HCT116 (cell line): ENCODE measurements at regions not wholly inside any gene's neighbourhood (a gene's known extent, or its start where the extent isn't known, plus 50 kb on each side); places are given as distances from the start of the nearest gene placed in this dataset.

ENCODE experiments used
- ATAC-seq: fragments of 200-7000 bp; cut with Tn5 transposase; 2 replicates; pipeline ENCODE4 v1.9.1; 2020; ENCODE audit warnings: mild to moderate bottlenecking, moderate library complexity
- BruUV-seq: library from RNA; stranded (reverse); fragments of 400-500 nt; replicated peaks from 2 replicates; lab custom pipeline; 2021; lab: Mats Ljungman, UMichigan
- CTCF ChIA-PET: fragments of 300-600 bp; sonication (Branson Sonifier 250); formaldehyde crosslinking; loops from one replicate; lab custom pipeline; 2021; ENCODE audit warnings: antibody characterized with exemption; lab: Charles Lee
- POLR2A ChIA-PET: fragments of 300-600, 350-600 bp; sonication (Branson Sonifier 250); formaldehyde crosslinking; loops from one replicate; lab custom pipeline; 2021; ENCODE audit warnings: antibody characterized with exemption; lab: Charles Lee
- RAD21 ChIA-PET, 2 experiments: fragments of 300-600 bp; sonication (Branson Sonifier 250); formaldehyde crosslinking; loops; one replicate each; lab custom pipeline; 2023; ENCODE audit warnings: low total read pairs in 2 of 2; ENCODE audit not compliant: uncharacterized antibody in 2 of 2, unreplicated experiment in 2 of 2, low non-redundant PET in 1 of 2; lab: Charles Lee
- DNase-seq: peaks from one replicate; pipeline ENCODE4 v3.0.0-alpha.2; 2010; ENCODE audit warnings: low read depth, low spot score
- H2AFZ ChIP-seq: fragments of 200-600 bp; shearing (Covaris generic), sonication (generic); 2 replicates; pipeline ENCODE4 v1.6.1; 2017; ENCODE audit warnings: low read depth, mixed run types, mixed read lengths, antibody characterized with exemption, low read length; ENCODE audit not compliant: poor library complexity, severe bottlenecking
- H3K27ac ChIP-seq: 2 replicates; pipeline ENCODE4 v1.5.1; 2012; ENCODE audit warnings: low read depth, low read length
- H3K27me3 ChIP-seq: fragments of 200-600 bp; sonication (generic); 2 replicates; pipeline ENCODE4 v1.6.1; 2016; ENCODE audit warnings: mixed run types, low read length, mixed read lengths; ENCODE audit not compliant: insufficient read depth
- H3K36me3 ChIP-seq, 2 experiments: fragments of 200-500 bp in 1 of 2; fragments of 200-600 bp in 1 of 2; sonication (Bioruptor generic) in 1 of 2; sonication (generic) in 1 of 2; 2 replicates each; pipeline versions ENCODE4 v1.5.1 to v1.6.1; 2014 to 2016; ENCODE audit warnings: low read length in 2 of 2, inconsistent platforms in 1 of 2, mixed read lengths in 1 of 2, mixed run types in 1 of 2; ENCODE audit not compliant: insufficient read depth in 2 of 2, control insufficient read depth in 1 of 2
- H3K4me1 ChIP-seq, 2 experiments: fragments of 200-600 bp in 1 of 2; sonication (generic) in 1 of 2; 2 replicates each; pipeline versions ENCODE4 v1.5.1 to v1.6.1; 2012 to 2017; ENCODE audit warnings: low read length in 2 of 2, inconsistent platforms in 1 of 2, mild to moderate bottlenecking in 1 of 2, mixed read lengths in 1 of 2, mixed run types in 1 of 2, moderate library complexity in 1 of 2; ENCODE audit not compliant: insufficient read depth in 2 of 2, control insufficient read depth in 1 of 2
- H3K4me2 ChIP-seq: fragments of 200-600 bp; sonication (generic); 2 replicates; pipeline ENCODE4 v1.6.1; 2017; ENCODE audit warnings: mixed run types, low read length, mixed read lengths
- H3K4me3 ChIP-seq, 2 experiments: fragments of 200-600 bp in 1 of 2; sonication (generic) in 1 of 2; replicated peaks in 1 of 2; 2 replicates each; pipeline ENCODE4 v1.5.1; 2011 to 2016; ENCODE audit warnings: low read length in 2 of 2, control low read depth in 1 of 2, low read depth in 1 of 2, mild to moderate bottlenecking in 1 of 2, mixed read lengths in 1 of 2, mixed run types in 1 of 2
- H3K79me2 ChIP-seq: fragments of 200-600 bp; sonication (generic); 2 replicates; pipeline ENCODE4 v1.6.1; 2017; ENCODE audit warnings: mild to moderate bottlenecking, mixed run types, low read length, moderate library complexity, mixed read lengths; ENCODE audit not compliant: insufficient read depth
- H3K9ac ChIP-seq: fragments of 200-600 bp; sonication (generic); 2 replicates; pipeline ENCODE4 v1.6.1; 2016; ENCODE audit warnings: low read length, mixed read lengths
- H3K9me2 ChIP-seq: fragments of 200-600 bp; sonication (generic), shearing (Covaris generic); 2 replicates; pipeline ENCODE4 v1.6.1; 2017; ENCODE audit warnings: mixed run types, mild to moderate bottlenecking, moderate library complexity; ENCODE audit not compliant: insufficient read depth
- H3K9me3 ChIP-seq, 2 experiments: fragments of 200-500 bp in 1 of 2; fragments of 200-600 bp in 1 of 2; sonication (Bioruptor generic) in 1 of 2; sonication (generic) in 1 of 2; 2 replicates each; pipeline ENCODE4 v1.6.1; 2014 to 2017; ENCODE audit warnings: low read length in 2 of 2, mixed read lengths in 2 of 2, inconsistent platforms in 1 of 2, low read depth in 1 of 2, mild to moderate bottlenecking in 1 of 2, mixed run types in 1 of 2, moderate library complexity in 1 of 2; ENCODE audit not compliant: control insufficient read depth in 1 of 2, insufficient read depth in 1 of 2
- H4K20me1 ChIP-seq: fragments of 200-600 bp; sonication (generic), shearing (Covaris generic); 2 replicates; pipeline ENCODE4 v1.6.1; 2017; ENCODE audit warnings: mixed run types, mild to moderate bottlenecking, moderate library complexity; ENCODE audit not compliant: insufficient read depth
- ATF3 ChIP-seq: IDR thresholded peaks from 2 replicates; pipeline ENCODE4 v1.6.1; 2012
- CBX3 ChIP-seq: IDR thresholded peaks from 2 replicates; pipeline ENCODE4 v1.6.1; 2012; ENCODE audit warnings: low read depth
- ELF1 ChIP-seq: IDR thresholded peaks from 2 replicates; pipeline ENCODE4 v1.6.1; 2012; ENCODE audit warnings: low read depth, borderline replicate concordance
- EZH2phosphoT487 ChIP-seq: fragments of 200-600 bp; IDR thresholded peaks from 2 replicates; pipeline ENCODE4 v1.6.1; 2018; ENCODE audit warnings: antibody characterized with exemption, borderline replicate concordance
- FOSL1 ChIP-seq: IDR thresholded peaks from 2 replicates; pipeline ENCODE4 v1.6.1; 2012; ENCODE audit warnings: low read depth
- JUND ChIP-seq: IDR thresholded peaks from 2 replicates; pipeline ENCODE4 v1.6.1; 2012
- POLR2A ChIP-seq: IDR thresholded peaks from 2 replicates; pipeline ENCODE4 v1.7.0; 2011; ENCODE audit warnings: borderline replicate concordance; ENCODE audit not compliant: insufficient read depth, insufficient read length; ENCODE audit errors: extremely low read depth
- POLR2AphosphoS5 ChIP-seq: IDR thresholded peaks from 2 replicates; pipeline ENCODE4 v1.6.1; 2011; ENCODE audit warnings: mild to moderate bottlenecking, low read depth, low read length, moderate library complexity
- RAD21 ChIP-seq: IDR thresholded peaks from 2 replicates; pipeline ENCODE4 v1.6.1; 2012; ENCODE audit warnings: low read depth, mild to moderate bottlenecking
- SIN3A ChIP-seq: IDR thresholded peaks from 2 replicates; pipeline ENCODE4 v1.6.1; 2012; ENCODE audit warnings: low read depth
- SP1 ChIP-seq: IDR thresholded peaks from 2 replicates; pipeline ENCODE4 v1.6.1; 2012; ENCODE audit warnings: low read depth
- TCF7L2 ChIP-seq: IDR thresholded peaks from 2 replicates; pipeline ENCODE4 v1.7.0; 2011; ENCODE audit warnings: borderline replicate concordance, inconsistent platforms; ENCODE audit not compliant: insufficient read depth, insufficient read length; ENCODE audit errors: extremely low read depth
- YY1 ChIP-seq: IDR thresholded peaks from 2 replicates; pipeline ENCODE4 v1.6.1; 2011; ENCODE audit warnings: low read length, low read depth, moderate library complexity, mild to moderate bottlenecking; ENCODE audit not compliant: insufficient replicate concordance; ENCODE audit errors: extremely low read depth
- ZFX ChIP-seq: fragments of 450-650 bp; IDR thresholded peaks from 2 replicates; pipeline ENCODE4 v1.6.1; 2017
- intact Hi-C: fragments of 100-400 bp; cut with micrococcal nuclease; formaldehyde crosslinking; loops from 2 replicates; pipeline ENCODE4 v1.10.0; 2022

- intact Hi-C loops = no loop called here
- peak overlapping the region; percentile 4; the same call in 1 of the 2 replicates for H3K9ac ChIP-seq
Observed at GRCh38 chr10:3226960-3227744, 54.6 kb upstream of the PITRM1 start.

GRCh38 chr10:3225561-3225960 is 53.0 kb upstream of the PITRM1 start:
- intact Hi-C loops = no loop called here
- TF ChIP-seq ZFX = no peak
- TF ChIP-seq RAD21 = no peak
- no peak for TF ChIP-seq POLR2AphosphoS5
- no peak for TF ChIP-seq ELF1
- TF ChIP-seq TCF7L2 = no peak
- TF ChIP-seq SIN3A = no peak
- no peak for TF ChIP-seq POLR2A
- no peak for TF ChIP-seq CBX3
- no peak for TF ChIP-seq YY1
- no peak for TF ChIP-seq JUND
- TF ChIP-seq ATF3 = no peak
- TF ChIP-seq, all 23 proteins: peak for 0
- CTCF ChIA-PET = interaction anchor here (1.0 kb wide), 1 partner anchor 32 kb away, joined by 3 read pairs; no protein-coding TSS in a partner anchor

More at GRCh38 chr10:3226960-3227744, 54.6 kb upstream of the PITRM1 start:
- H4K20me1 ChIP-seq = no peaks in the 10 kb centered on the region
- H3K9me3 ChIP-seq = no peaks in the 10 kb centered on the region
- peaks cover 21% of the 10 kb centered on the region; the same call in 1 of the 2 replicates for H3K27me3 ChIP-seq
- H2AFZ ChIP-seq = peak overlapping the region; percentile 4
- H3K79me2 ChIP-seq = no peaks in the 10 kb centered on the region
- peak; percentile 70; the same call in 1 of the 2 replicates for TF ChIP-seq FOSL1
- TF ChIP-seq SP1 = peak; percentile 38; the same call in 1 of the 2 replicates
- TF ChIP-seq CBX3 = peak; percentile 50; the same call in 1 of the 2 replicates
- no peak for TF ChIP-seq POLR2AphosphoS5
- peak; percentile 57; the same call in 1 of the 2 replicates for TF ChIP-seq JUND
- no peak for TF ChIP-seq EZH2phosphoT487
- peak overlapping the region; percentile 63 for H3K4me2 ChIP-seq
- ChIA-PET POLR2A (interaction anchor here (0.8 to 0.9 kb wide), 2 partner anchors 557 to 558 kb away, joined by 3 to 5 read pairs; partner anchors contain the start of gene KLF6), CTCF (interaction anchor here (1.4 kb wide), 1 partner anchor 29 kb away, joined by 5 read pairs; no protein-coding TSS in a partner anchor), RAD21 (interaction anchor here in 1 of 2 experiments (0.5 kb wide), 1 partner anchor 771 kb away, joined by 3 read pairs; no protein-coding TSS in a partner anchor)
- H3K36me3 ChIP-seq = no peaks in the 10 kb centered on the region
- H3K4me1 ChIP-seq = peaks cover 20 to 21% of the 10 kb centered on the region in 2 experiments
- no TSS peak for BruUV-seq
- ATAC-seq (peak; percentile 91), DNase-seq (peak; percentile 60)
- no peaks in the 10 kb centered on the region for H3K9me2 ChIP-seq
- H3K27ac ChIP-seq = peak overlapping the region; percentile 24; the same call in 1 of the 2 replicates
- peak overlapping the region in 1 of 2 experiments; percentile 12; a peak in 2 of 4 replicates for H3K4me3 ChIP-seq

More at GRCh38 chr10:3225561-3225960, 53.0 kb upstream of the PITRM1 start:
- H3K36me3 ChIP-seq = no peaks in the 10 kb centered on the region
- H3K4me1 ChIP-seq = peaks cover 20 to 21% of the 10 kb centered on the region in 2 experiments
- RAD21 ChIA-PET = no interaction called here
- H3K27me3 ChIP-seq = peaks cover 21% of the 10 kb centered on the region; the same call in 1 of the 2 replicates
- H2AFZ ChIP-seq = no peak overlapping the region
- no peak overlapping the region for H3K4me3 ChIP-seq
- no TSS peak for BruUV-seq
- H3K9me3 ChIP-seq = no peaks in the 10 kb centered on the region
- H3K9ac ChIP-seq = no peak overlapping the region
- no peak overlapping the region for H3K27ac ChIP-seq
- POLR2A ChIA-PET = no interaction called here
- H4K20me1 ChIP-seq = no peaks in the 10 kb centered on the region
- no peaks in the 10 kb centered on the region for H3K9me2 ChIP-seq
- no peaks in the 10 kb centered on the region for H3K79me2 ChIP-seq
- no peak overlapping the region for H3K4me2 ChIP-seq
- no peak for DNase-seq
- no peak for ATAC-seq
